SK-N-SH treated with all-trans-retinoic acid at 6 μM for 48 hours (cell line): ENCODE measurements at regions not wholly inside any gene's neighbourhood (a gene's known extent, or its start where the extent isn't known, plus 50 kb on each side); places are given as distances from the start of the nearest gene placed in this dataset.

Source experiments
- ATAC-seq: fragments of 200-7000 bp; cut with Tn5 transposase; 3 replicates; pipeline ENCODE4 v1.9.1; 2020; ENCODE audit warnings: mild to moderate bottlenecking, moderate library complexity
- ARNTL ChIP-seq: fragments of 450-650 bp; formaldehyde crosslinking; IDR thresholded peaks from 2 replicates; pipeline ENCODE4 v1.5.0; 2020; ENCODE audit warnings: low read depth, mild to moderate bottlenecking, moderate library complexity, borderline replicate concordance
- BACH2 ChIP-seq: fragments of 250-450 bp; sonication (Bioruptor Pico); IDR thresholded peaks from 2 replicates; pipeline ENCODE4 v1.9.0; 2021; ENCODE audit warnings: mild to moderate bottlenecking, borderline replicate concordance
- CREB5 ChIP-seq: fragments of 250-450 bp; sonication (Bioruptor Pico); IDR thresholded peaks from 2 replicates; pipeline ENCODE4 v1.5.1; 2020; ENCODE audit warnings: low read depth, mild to moderate bottlenecking, moderate library complexity
- CSDC2 ChIP-seq: fragments of 250-450 bp; sonication (Bioruptor Pico); IDR thresholded peaks from 2 replicates; pipeline ENCODE4 v1.5.0; 2020; ENCODE audit warnings: mild to moderate bottlenecking, moderate library complexity
- CSRNP3 ChIP-seq: fragments of 250-450 bp; sonication (Bioruptor Pico); IDR thresholded peaks from 2 replicates; pipeline ENCODE4 v1.5.1; 2021; ENCODE audit warnings: mild to moderate bottlenecking, moderate library complexity
- ESRRG ChIP-seq: fragments of 250-450 bp; sonication (Bioruptor Pico); IDR thresholded peaks from 2 replicates; pipeline ENCODE4 v1.6.1; 2021; ENCODE audit warnings: mild to moderate bottlenecking
- GLIS3 ChIP-seq: fragments of 250-450 bp; sonication (Bioruptor Pico); IDR thresholded peaks from 2 replicates; pipeline ENCODE4 v1.5.0; 2020; ENCODE audit warnings: mild to moderate bottlenecking, moderate library complexity
- ISL1 ChIP-seq: fragments of 250-450 bp; sonication (Bioruptor Pico); IDR thresholded peaks from 2 replicates; pipeline ENCODE4 v2.1.2; 2022; ENCODE audit warnings: mild to moderate bottlenecking, moderate library complexity
- OSR1 ChIP-seq: fragments of 250-450 bp; sonication (Bioruptor Pico); IDR thresholded peaks from 2 replicates; pipeline ENCODE4 v1.8.0; 2022; ENCODE audit warnings: moderate library complexity, mild to moderate bottlenecking, inconsistent platforms
- PATZ1 ChIP-seq: fragments of 250-450 bp; sonication (Bioruptor Pico); IDR thresholded peaks from 2 replicates; pipeline ENCODE4 v1.8.0; 2020; ENCODE audit warnings: mild to moderate bottlenecking, moderate library complexity, borderline replicate concordance
- POU6F1 ChIP-seq: fragments of 250-450 bp; sonication (Bioruptor Pico); IDR thresholded peaks from 2 replicates; pipeline ENCODE4 v1.8.0; 2021; ENCODE audit warnings: low read depth, mild to moderate bottlenecking, moderate library complexity, borderline replicate concordance
- PPARA ChIP-seq: fragments of 250-450 bp; sonication (Bioruptor Pico); IDR thresholded peaks from 2 replicates; pipeline ENCODE4 v1.5.0; 2020; ENCODE audit warnings: mild to moderate bottlenecking, borderline replicate concordance
- RARB ChIP-seq: fragments of 250-450 bp; sonication (Bioruptor Pico); IDR thresholded peaks from 2 replicates; pipeline ENCODE4 v1.8.0; 2021; ENCODE audit warnings: mild to moderate bottlenecking, moderate library complexity
- SNAI2 ChIP-seq: fragments of 250-450 bp; sonication (Bioruptor Pico); IDR thresholded peaks from 2 replicates; pipeline ENCODE4 v1.5.0; 2020; ENCODE audit warnings: mild to moderate bottlenecking, moderate library complexity
- TCF4 ChIP-seq: fragments of 250-450 bp; sonication (Bioruptor Pico); IDR thresholded peaks from 2 replicates; pipeline ENCODE4 v1.8.0; 2021; ENCODE audit warnings: mild to moderate bottlenecking, moderate library complexity, borderline replicate concordance
- TOX ChIP-seq: fragments of 250-450 bp; sonication (Bioruptor Pico); IDR thresholded peaks from 2 replicates; pipeline ENCODE4 v1.8.0; 2021; ENCODE audit warnings: mild to moderate bottlenecking, moderate library complexity, borderline replicate concordance
- TSHZ2 ChIP-seq: fragments of 250-450 bp; sonication (Bioruptor Pico); IDR thresholded peaks from 2 replicates; pipeline ENCODE4 v1.5.0; 2020; ENCODE audit warnings: mild to moderate bottlenecking, moderate library complexity
- ZC3H10 ChIP-seq: fragments of 250-450 bp; sonication (Bioruptor Pico); IDR thresholded peaks from 2 replicates; pipeline ENCODE4 v1.5.1; 2021; ENCODE audit warnings: mild to moderate bottlenecking, moderate library complexity
- ZFP3 ChIP-seq: fragments of 250-450 bp; sonication (Bioruptor Pico); IDR thresholded peaks from 2 replicates; pipeline ENCODE4 v1.5.0; 2020; ENCODE audit warnings: mild to moderate bottlenecking, moderate library complexity
- ZFP30 ChIP-seq: fragments of 450-650 bp; formaldehyde crosslinking; IDR thresholded peaks from 2 replicates; pipeline ENCODE4 v1.5.0; 2022; ENCODE audit warnings: mild to moderate bottlenecking, moderate library complexity
- ZNF565 ChIP-seq: fragments of 450-650 bp; formaldehyde crosslinking; conservative IDR thresholded peaks from 2 replicates; pipeline ENCODE4 v1.5.0; 2020; ENCODE audit warnings: low read depth, mild to moderate bottlenecking, moderate library complexity
- ZNF70 ChIP-seq: fragments of 450-650 bp; formaldehyde crosslinking; IDR thresholded peaks from 2 replicates; pipeline ENCODE4 v1.5.0; 2020; ENCODE audit warnings: mild to moderate bottlenecking, moderate library complexity
- ZNF8 ChIP-seq: fragments of 450-650 bp; formaldehyde crosslinking; IDR thresholded peaks from 2 replicates; pipeline ENCODE4 v1.5.0; 2020; ENCODE audit warnings: mild to moderate bottlenecking, moderate library complexity

- TF ChIP-seq TOX (no peak), SNAI2 (no peak), ZNF70 (no peak), POU6F1 (CRISPR knock-in tag) (no peak)
- no peak for ATAC-seq
These were observed 60.6 kb downstream of the SCG2 start for GRCh38 chr2:223541546-223541945.

- TF ChIP-seq TCF4 (CRISPR knock-in tag) (no peak), PPARA (no peak), TSHZ2 (CRISPR knock-in tag) (no peak), OSR1 (no peak), ISL1 (CRISPR knock-in tag) (no peak), CSRNP3 (no peak), CSDC2 (CRISPR knock-in tag) (no peak), ZFP30 (CRISPR knock-in tag) (no peak), ZNF8 (CRISPR knock-in tag) (no peak), TOX (no peak), RARB (CRISPR knock-in tag) (no peak), BACH2 (CRISPR knock-in tag) (no peak), CREB5 (CRISPR knock-in tag) (no peak), GLIS3 (CRISPR knock-in tag) (no peak), SNAI2 (no peak), ZFP3 (CRISPR knock-in tag) (no peak), ZNF565 (CRISPR knock-in tag) (no peak), ZC3H10 (CRISPR knock-in tag) (no peak), ZNF70 (no peak), ESRRG (CRISPR knock-in tag) (no peak)
- no peak for ATAC-seq
These were observed 59.7 kb downstream of the SCG2 start for GRCh38 chr2:223542501-223542900.

- no peak for ATAC-seq
- TF ChIP-seq ZFP3 (CRISPR knock-in tag) = peak; percentile 79; the same call in 1 of the 2 replicates
- 0 out of 2 replicates have a peak, but pooled peaks have one; percentile 26 for TF ChIP-seq SNAI2
- TF ChIP-seq ZC3H10 (CRISPR knock-in tag) = no peak
- no peak for TF ChIP-seq ISL1 (CRISPR knock-in tag)
These were observed 56.8 kb downstream of the SCG2 start for GRCh38 chr2:223545406-223545805.

- no peak for ATAC-seq
- no peak for TF ChIP-seq SNAI2
- peak; percentile 23; the same call in 1 of the 2 replicates for TF ChIP-seq CREB5 (CRISPR knock-in tag)
- TF ChIP-seq CSDC2 (CRISPR knock-in tag) = no peak
- no peak for TF ChIP-seq ZNF565 (CRISPR knock-in tag)
- TF ChIP-seq PATZ1 (CRISPR knock-in tag) = no peak
- peak; percentile 45; the same call in 1 of the 2 replicates for TF ChIP-seq CSRNP3
- TF ChIP-seq ARNTL (CRISPR knock-in tag) = no peak
- no peak for TF ChIP-seq ZC3H10 (CRISPR knock-in tag)
- TF ChIP-seq BACH2 (CRISPR knock-in tag) = 0 out of 2 replicates have a peak, but pooled peaks have one; percentile 38
- TF ChIP-seq ZFP3 (CRISPR knock-in tag) = no peak
- TF ChIP-seq ESRRG (CRISPR knock-in tag) = no peak
- TF ChIP-seq ISL1 (CRISPR knock-in tag) = peak; percentile 28; the same call in 1 of the 2 replicates
These were observed 56.3 kb downstream of the SCG2 start for GRCh38 chr2:223545830-223546229.
